Stimulated activated CD4-positive, alpha-beta T cell treated with anti-CD3 and anti-CD28 coated beads, Interleukin-12 subunit alpha, Interleukin-12 subunit beta, amount 100 ng/mL, for 4 hours (primary cell): ENCODE measurements at regions not wholly inside any gene's neighbourhood (a gene's known extent, or its start where the extent isn't known, plus 50 kb on each side); places are given as distances from the start of the nearest gene placed in this dataset.
"Not testable (repeated sequence)": the region's sequence is repeated elsewhere in the genome, so short reads cannot be mapped to it uniquely, and the experiment has no call there.

Experiments
- DNase-seq: peaks from one replicate; pipeline ENCODE4 v3.0.0-alpha.2; 2020

- no peak for DNase-seq
These were observed 115.4 kb upstream of the GBE1 start for GRCh38 chr3:81876826-81877225.

DNA sequence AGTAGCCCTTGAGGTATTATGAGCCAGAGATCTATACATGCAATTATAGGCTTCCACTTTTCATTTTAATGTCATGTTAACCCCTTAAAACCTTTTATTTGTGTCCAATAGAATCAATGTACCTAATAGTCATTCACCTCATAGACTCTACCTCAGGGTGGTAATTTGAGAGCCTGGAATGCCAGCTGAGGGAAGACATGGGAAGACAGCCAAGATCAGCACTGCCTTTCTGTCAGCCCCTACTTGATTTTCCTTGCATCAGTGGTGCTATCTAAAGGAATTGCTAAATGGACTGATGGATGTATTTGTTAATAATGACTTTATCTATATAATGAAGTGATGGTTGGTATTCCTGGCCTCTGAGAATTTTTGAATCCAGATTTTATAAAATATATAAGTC, 113.3 kb upstream of the GBE1 start:
- no peak for DNase-seq

GRCh38 chr3:81872566-81872965, 111.1 kb upstream of the GBE1 start:
- DNase-seq = no peak

- DNase-seq = no peak
These were observed 110.1 kb upstream of the GBE1 start for GRCh38 chr3:81871358-81872155.

- no peak for DNase-seq
These were observed 107.9 kb upstream of the GBE1 start for GRCh38 chr3:81869382-81869781.

DNA sequence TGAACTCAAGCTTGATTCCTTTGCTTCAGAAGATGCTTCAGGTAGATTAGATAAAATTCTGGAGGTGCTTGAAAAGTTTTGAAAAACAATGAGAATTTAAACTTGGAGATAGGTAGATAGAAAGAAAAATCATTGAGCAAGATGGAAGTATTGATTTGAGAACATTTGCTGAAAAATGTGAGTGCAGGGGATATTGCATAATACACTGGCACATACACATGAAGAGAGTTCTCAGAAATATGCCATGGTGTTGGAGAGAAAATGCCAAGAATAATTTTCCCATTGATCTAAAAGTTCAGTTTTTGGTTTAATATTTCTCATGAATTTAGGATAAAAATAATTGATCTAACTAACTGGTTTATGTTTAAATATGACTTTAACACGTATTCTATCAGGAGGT, 107.2 kb upstream of the GBE1 start:
- no peak for DNase-seq

DNA sequence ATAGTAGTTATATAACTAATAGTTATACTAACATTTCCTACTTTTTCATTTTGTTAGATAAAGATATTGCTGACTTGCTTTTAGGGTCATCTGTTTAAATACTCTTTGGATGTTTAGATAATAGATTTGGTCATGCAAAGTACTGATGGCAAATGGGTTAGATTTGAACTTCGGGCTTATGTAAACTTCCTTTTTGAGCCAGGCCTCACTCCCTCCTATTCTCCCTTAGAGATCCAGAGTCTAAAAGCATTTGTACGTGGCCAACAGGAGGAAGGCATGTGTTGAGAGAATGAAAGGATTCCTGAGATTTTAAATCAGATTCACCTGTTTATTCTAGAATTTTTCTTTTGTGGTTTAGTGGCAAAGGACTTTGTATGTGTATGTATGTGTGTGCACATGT, 106.4 kb upstream of the GBE1 start:
- no peak for DNase-seq

- DNase-seq = not testable (repeated sequence)
These were observed 103.7 kb upstream of the GBE1 start for GRCh38 chr3:81865164-81865563.

DNA sequence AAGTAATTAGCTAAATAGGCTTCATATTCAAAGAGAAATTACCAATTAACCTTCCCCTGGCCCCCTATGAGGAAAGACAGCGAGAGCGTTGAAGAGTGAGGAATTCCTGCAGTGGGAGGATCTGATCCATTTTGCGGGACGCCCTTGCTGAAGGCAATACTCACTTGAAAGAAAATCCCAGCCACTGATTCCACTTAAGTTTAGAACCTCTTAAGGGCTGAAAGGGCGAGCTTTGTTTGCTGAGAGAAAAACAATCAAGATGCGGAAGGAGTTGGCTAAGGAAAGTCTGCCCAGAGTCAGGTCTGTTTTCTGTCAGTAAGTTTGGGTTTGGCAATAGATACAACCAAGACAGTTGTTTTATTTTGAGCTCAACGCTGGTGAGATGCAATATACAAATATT, 102.8 kb upstream of the GBE1 start:
- no peak for DNase-seq

DNA sequence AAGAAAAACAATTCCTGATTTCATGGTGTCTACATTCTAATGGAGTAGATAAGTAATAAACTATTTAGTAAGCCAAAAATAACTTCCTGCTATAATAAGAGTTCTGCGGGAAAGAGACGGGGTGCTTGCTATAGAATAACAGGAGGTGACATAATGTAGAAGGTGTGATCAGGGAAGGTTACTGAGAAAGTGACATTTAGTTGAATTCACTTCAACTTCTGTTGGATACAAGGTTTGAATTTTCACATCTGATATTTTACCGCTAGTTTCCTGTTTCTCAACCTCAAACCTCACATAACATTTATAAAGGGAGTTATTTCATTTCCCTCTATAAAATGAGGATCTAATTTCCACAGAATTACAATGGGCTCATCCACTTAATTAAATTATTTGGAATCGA, 102.3 kb upstream of the GBE1 start:
- DNase-seq = no peak

DNA sequence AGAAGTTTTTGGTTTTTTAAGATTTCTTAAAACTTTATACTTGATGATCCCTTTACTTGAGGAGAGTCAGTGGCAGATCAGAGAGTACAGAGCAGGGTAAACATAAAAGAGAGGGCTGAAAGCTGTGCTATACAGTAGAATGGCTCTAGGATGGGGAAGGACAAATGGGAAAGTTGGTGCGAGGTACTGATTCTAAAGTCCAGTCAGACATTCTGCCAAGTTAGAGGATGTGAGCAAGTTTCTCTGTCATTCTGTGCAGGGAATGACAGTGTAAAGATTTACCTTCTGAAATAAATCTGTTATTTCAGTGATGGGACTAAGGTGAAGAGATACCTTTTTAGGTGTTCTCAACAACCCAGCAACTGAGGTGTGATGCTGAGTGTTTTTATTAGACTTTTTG, 100.1 kb upstream of the GBE1 start:
- no peak for DNase-seq

DNA sequence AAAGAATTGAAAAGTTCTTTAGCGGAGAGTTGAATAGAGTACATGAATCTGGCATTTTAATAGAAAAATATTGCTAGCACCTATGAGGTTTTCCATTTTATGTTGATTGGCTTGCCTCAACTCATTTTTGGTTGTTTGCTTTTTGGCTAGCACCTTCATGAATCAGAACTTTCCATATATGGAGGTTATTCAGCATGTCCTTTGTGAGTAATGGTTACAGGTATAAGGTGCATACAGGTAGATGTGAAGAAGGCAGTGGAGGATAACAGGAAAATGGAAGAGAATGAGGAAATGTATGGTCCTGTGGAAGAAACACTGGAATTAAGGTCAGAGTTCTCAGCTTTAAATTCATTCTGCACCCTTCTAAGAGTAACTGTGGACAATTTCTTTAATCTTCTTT, 98.1 kb upstream of the GBE1 start:
- no peak for DNase-seq

DNA sequence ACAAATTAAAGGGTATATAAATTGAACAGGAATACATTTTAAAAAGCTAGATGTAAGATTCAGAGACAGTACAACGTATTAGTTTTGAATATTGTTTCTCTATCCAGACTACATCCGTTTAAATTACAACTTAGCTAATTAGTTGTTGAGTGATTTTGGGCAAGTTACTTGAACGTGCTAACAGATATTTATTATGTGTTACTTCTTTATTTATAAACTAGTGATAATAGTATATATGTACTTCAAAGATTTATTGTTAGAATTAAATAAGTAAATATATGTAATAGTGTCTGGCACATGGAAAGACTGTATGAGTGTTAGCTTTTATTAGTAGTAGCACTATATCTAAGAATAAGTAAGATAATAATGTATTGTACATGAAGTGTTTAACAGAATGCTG, 92.0 kb upstream of the GBE1 start:
- DNase-seq = no peak

DNA sequence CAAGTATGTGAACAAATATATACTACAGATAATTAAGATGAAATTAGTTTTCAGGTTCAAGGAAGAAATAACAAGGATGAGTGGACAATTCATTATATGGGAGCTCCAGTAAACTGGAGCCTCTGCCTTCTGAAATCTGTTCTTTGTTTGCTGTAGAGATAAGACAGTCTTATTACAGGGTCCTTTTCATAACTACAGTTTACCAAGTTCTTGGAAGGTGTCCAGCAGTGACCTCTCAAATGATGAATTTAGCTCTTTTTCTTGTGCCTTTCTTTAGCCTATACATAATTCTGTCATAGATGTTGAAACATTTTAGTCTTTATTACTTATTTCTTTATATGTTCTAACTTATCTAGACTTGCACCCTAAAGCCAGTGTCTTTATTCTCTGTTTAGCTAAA, 89.7 kb upstream of the GBE1 start:
- no peak for DNase-seq

- no peak for DNase-seq
These were observed 85.5 kb upstream of the GBE1 start for GRCh38 chr3:81846988-81847387.

DNA sequence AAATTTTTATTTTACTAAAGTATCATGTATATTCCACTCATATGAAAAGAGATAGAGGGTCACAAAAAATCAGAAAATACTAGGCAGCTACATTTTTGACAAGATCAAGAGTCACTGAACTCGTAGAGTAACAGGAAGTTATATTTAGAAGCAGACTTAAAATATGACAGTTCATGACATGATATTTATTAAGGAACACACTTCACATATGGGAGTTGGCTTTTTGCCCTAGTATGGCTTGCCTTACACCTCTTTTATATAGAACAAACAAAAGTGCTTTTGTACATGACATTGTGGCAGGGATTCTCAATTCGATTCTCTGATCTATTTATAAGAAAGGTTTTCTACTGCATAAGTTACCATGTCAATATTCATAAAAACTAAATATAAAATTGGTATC, 80.1 kb upstream of the GBE1 start:
- no peak for DNase-seq

DNA sequence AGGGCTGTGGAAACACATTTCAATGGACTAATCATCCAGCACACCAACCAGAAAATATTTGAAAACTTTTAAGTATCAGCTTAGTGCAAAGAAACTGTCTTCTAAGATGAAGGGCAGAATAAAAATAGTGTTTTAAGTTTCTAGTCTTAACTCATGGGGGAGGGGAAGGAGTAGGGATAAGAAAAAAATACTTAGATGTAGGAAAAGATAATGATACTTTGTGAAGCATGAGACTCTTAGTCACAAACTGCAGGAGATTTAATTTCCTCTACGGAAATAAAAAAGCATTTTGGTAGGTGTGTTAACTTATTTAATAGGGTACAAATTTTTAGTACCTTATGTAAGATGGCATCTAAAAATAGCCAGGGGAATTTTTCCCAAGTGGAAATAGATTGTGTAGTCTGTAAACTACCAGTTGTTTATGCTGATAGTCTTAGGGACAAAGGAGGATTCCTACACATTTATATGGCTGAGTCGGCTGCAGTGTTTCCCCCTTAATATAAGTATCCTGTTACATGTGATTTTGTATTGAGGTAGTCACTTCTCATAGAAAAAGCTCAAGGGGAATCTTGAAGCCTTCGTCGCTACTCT, 78.2 kb upstream of the GBE1 start:
- no peak for DNase-seq

DNA sequence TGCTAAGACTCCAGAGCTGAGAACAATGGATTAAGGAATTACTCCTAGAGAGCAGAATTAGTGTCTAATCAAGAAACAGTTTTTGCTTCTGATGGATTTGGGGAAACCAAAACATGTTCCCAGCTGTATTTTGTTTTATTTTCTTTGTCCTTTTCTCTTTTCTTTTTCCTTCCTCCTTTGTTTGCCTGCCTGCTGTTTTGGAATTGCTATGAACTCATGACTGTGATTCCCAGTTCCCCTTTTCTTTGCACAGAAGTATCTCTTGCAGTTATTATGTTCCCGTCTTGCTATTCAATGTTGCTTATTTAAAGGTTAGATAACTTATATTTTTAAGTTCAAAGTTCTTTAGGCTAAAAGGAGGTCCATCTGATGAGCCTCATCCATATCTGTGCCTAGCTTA, 77.0 kb upstream of the GBE1 start:
- DNase-seq = no peak

GRCh38 chr3:81837071-81837593, 75.7 kb upstream of the GBE1 start:
- DNase-seq = no peak

DNA sequence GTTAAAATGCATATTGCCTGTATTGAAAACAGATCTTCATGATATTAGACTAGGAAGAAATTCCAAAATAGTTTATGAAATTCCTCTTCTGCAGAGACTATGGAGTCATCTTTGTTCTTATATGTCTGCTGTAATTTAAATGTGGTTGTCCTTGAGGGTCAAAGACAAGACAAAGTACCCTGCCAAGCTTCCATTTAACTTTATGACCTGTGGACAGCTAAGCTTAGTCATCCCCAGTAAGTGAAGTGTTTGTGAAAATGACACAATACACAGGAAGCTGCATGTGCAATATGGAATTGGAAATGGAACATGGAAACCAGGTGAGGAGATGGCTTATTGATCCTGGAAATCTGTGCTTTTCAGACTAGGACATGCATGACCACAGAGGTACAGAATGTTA, 68.5 kb upstream of the GBE1 start:
- no peak for DNase-seq

GRCh38 chr3:81829272-81829671, 67.8 kb upstream of the GBE1 start:
- DNase-seq = not testable (repeated sequence)

DNA sequence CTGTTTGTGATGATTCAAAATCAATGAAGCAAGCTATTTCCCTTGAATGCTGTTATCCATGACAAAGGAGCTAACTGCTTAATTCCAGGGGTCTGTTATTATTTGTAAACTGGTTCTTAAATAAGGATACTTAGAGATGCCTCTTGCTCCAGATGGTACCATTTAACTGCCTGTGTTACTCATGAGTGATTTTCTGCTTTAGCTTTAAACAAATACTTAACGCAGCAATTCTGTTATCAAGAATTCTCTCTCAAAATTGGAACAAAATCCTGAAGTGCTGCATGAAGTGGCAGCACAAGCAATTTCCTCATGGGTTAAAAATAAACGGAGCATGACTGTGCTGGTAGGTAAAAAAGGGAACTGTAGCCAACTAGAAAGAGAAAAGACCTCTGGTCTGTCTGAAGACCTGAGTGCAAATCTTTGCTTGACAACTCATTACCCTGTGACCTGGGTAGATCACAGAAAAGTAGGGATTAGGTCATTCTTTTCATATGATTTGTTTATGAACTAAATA, 62.5 kb upstream of the GBE1 start:
- no peak for DNase-seq

GRCh38 chr3:81823086-81823485, 61.6 kb upstream of the GBE1 start:
- no peak for DNase-seq

DNA sequence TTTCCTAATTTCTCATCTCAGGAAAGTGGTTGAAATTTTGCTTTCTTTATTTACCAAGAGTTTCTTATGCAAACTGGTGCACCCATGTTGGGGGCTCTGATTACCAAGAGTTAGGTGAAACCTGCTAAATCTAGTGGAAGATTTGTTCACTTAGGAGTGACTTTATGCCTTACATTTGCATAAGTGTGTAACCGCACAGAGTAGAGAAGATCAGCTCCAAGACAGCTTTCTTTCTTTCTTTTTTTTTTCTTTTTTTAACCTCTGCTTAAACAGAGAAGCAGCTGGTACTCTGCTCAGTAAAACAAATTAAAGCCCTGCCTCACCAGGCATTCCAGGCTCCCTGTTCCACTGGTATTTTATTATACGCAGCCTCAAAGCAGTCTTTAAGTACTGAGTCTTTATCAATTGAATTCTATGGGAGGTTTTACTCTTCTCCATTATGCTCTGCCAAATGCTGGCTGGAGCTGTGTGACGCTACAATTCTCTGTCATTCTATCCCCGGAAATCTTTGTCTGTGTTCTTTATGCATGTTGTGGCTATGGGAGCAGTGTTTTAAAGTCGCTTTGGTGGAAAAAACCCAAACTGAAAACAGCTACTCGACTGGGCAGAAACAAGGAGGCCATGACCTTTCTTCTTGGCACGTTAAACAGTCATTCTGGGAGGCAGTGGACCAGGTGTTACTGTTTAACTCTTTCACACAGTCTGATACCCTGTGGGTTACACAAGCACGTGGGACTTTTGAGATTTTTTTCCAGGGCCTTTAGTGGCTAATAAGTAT, 55.2 kb upstream of the GBE1 start:
- DNase-seq = no peak
